Small intestine (tissue), 7 donors: ENCODE measurements at regions not wholly inside any gene's neighbourhood (a gene's known extent, or its start where the extent isn't known, plus 50 kb on each side); places are given as distances from the start of the nearest gene placed in this dataset.
"Not testable (repeated sequence)": the region's sequence is repeated elsewhere in the genome, so short reads cannot be mapped to it uniquely, and the experiment has no call there.

ENCODE experiments used
- DNase-seq, 2 donors: peaks; one replicate each; pipeline versions ENCODE4 v3.0.0 to v3.0.0-alpha.2; 2013
- FAIRE-seq: peaks from 2 replicates; lab custom pipeline; 2012; peaks lifted over from hg19 to GRCh38; lab: Jason Lieb, UNC
- H3K27ac ChIP-seq, 3 donors: one replicate each; pipeline ENCODE4 v1.5.1; 2013; ENCODE audit warnings: low read length in 2 of 3, mild to moderate bottlenecking in 2 of 3, control low read depth in 1 of 3, inconsistent platforms in 1 of 3, low read depth in 1 of 3, moderate library complexity in 1 of 3
- H3K27me3 ChIP-seq, 3 donors: one replicate each; pipeline ENCODE4 v1.6.1; 2013; ENCODE audit warnings: low read length in 3 of 3, inconsistent platforms in 1 of 3; ENCODE audit not compliant: control insufficient read depth in 3 of 3, insufficient read depth in 3 of 3
- H3K36me3 ChIP-seq, 3 donors: one replicate each; pipeline ENCODE4 v1.6.1; 2013; ENCODE audit warnings: low read length in 3 of 3, inconsistent platforms in 1 of 3, low read depth in 1 of 3, mild to moderate bottlenecking in 1 of 3, moderate library complexity in 1 of 3; ENCODE audit not compliant: control insufficient read depth in 3 of 3, insufficient read depth in 2 of 3
- H3K4me1 ChIP-seq, 3 donors: one replicate each; pipeline ENCODE4 v1.6.1; 2013; ENCODE audit warnings: low read length in 2 of 3, inconsistent platforms in 1 of 3, low read depth in 1 of 3, mild to moderate bottlenecking in 1 of 3, moderate library complexity in 1 of 3; ENCODE audit not compliant: control insufficient read depth in 3 of 3, insufficient read depth in 2 of 3
- H3K4me3 ChIP-seq, 3 donors: one replicate each; pipeline ENCODE4 v1.5.1; 2013; ENCODE audit warnings: low read length in 3 of 3, control low read depth in 1 of 3, inconsistent platforms in 1 of 3, low read depth in 1 of 3, mild to moderate bottlenecking in 1 of 3, moderate library complexity in 1 of 3
- H3K9me3 ChIP-seq, 2 donors: one replicate each; pipeline ENCODE4 v1.6.1; 2013; ENCODE audit warnings: low read depth in 1 of 2, low read length in 1 of 2; ENCODE audit not compliant: control insufficient read depth in 2 of 2, insufficient read depth in 1 of 2
- WGBS, 3 donors: extraction: QIAGEN DNeasy Blood & Tissue Kit; methylation state at CpG; one replicate each; pipeline ENCODE4 v1.1.7; 2013; 5-methylcytosine and 5-hydroxymethylcytosine counted together
- donor health status: healthy with polysubstance abuse.
- donor health status: control.
- donor health status: control.
- donor health status: Bipolar disorder and iron deficiency.
- donor health status: healthy.

DNA sequence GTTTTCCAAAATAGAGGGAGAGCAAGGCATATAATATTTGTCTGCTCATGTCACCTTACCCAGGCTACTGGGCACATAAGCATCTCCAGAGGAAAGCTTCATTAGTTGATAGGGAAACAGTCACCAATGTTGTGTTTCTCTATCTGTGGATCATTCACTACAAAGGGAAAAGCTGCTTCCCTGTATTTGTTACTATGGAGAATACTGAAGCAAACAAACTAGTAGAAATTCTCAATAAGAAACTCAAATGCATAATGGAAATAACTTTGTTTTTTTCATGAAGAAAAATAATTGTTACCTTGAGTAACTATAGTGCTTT is 138.2 kb downstream of the PCSK1 start:
- Histone ChIP-seq H3K27ac (no peak overlapping the region), H3K4me1 (no peaks in the 10 kb centered on the region), H3K27me3 (no peaks in the 10 kb centered on the region), H3K9me3 (no peaks in the 10 kb centered on the region), H3K4me3 (no peak overlapping the region), H3K36me3 (no peaks in the 10 kb centered on the region)
- DNase-seq (no peak), FAIRE-seq (no peak)

DNA sequence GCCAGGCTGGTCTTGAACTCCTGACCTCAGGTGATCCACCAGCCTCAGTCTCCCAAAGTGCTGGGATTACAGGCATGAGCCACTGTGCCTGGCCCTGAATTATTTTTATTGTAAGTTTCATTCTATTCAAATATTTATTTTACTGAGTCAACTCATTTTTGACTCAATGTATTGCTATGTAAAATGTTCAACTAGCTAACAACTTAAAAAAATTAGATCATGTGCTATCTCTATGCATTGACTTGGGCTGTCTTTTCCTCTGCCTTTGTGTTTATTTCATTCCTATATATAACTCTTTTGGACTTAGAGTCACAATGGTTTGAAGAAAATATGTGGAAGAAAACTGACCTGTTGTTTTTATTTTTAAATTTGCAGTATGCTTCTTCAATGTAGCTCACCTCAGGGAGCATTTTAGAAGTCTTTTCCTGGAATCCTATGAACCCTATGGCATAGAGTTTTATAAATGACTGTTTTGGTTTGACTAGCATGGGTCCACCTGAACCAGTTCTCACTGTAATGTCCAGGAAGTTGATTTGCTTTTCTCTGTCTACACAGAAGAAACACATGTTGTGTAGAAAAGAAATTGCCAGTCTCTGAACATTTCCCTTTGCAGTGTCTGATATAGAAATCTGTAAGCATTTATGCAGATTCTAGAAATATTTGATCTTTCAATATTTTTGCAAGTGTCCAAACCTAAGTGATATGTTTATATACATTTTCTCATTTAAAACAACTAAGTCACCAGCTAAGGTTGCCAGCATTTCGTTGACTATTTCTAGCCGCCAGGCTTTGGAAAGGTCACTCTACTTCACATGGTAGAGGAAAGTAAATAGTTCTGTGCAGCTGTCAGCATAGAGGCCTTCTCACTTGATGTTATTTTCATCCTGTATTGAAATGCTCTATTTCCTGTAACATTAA is 138.8 kb downstream of the PCSK1 start:
- H3K27me3 ChIP-seq: no peaks in the 10 kb centered on the region
- no peak for DNase-seq
- no peak for FAIRE-seq
- H3K27ac ChIP-seq: no peak overlapping the region
- H3K9me3 ChIP-seq: no peaks in the 10 kb centered on the region
- WGBS, 3 donors: 65 to 80% (median 78%) methylated on average over 2 of the region's 2 CpGs
- H3K36me3 ChIP-seq: no peaks in the 10 kb centered on the region
- H3K4me3 ChIP-seq: no peak overlapping the region
- H3K4me1 ChIP-seq: no peaks in the 10 kb centered on the region

DNA sequence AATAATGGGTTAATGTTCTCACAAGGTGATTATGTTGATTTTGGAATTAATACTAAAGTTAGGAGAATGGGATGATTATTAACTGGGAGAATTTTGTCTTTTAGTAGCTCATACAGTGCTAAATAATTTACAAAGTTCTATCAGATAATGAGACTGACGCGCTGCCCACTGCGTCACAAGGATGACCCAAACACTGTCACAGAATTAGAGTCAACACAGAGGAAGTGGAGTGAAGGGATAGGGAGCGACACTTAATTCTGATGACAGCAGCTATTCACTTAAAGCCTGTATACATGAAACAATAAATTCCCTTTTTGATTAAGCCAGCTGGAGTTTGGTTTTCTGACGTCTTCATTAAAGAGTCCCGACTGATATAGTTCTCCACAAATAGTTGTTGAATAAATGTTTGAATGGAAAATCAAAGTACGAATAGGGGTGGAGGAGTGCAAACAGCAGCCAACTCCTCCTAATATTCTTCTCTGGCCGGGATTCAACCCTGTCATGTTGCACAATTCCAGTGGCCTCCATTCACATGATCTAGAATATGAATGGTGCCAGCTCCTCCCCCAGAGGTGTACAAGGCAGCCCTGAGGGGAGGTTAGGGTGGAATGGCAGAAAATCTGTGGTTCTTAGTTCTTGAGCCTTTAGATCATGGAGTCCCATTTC is 140.3 kb downstream of the PCSK1 start:
- DNase-seq (no peak), FAIRE-seq (no peak)
- H3K27me3 ChIP-seq: no peaks in the 10 kb centered on the region
- no peaks in the 10 kb centered on the region for H3K9me3 ChIP-seq
- H3K36me3 ChIP-seq: no peaks in the 10 kb centered on the region
- no peak overlapping the region for H3K4me3 ChIP-seq
- no peak overlapping the region for H3K27ac ChIP-seq
- H3K4me1 ChIP-seq: no peaks in the 10 kb centered on the region
- 85 to 88% (median 87%) methylated on average over 8 of the region's 8 CpGs for WGBS, 3 donors

DNA sequence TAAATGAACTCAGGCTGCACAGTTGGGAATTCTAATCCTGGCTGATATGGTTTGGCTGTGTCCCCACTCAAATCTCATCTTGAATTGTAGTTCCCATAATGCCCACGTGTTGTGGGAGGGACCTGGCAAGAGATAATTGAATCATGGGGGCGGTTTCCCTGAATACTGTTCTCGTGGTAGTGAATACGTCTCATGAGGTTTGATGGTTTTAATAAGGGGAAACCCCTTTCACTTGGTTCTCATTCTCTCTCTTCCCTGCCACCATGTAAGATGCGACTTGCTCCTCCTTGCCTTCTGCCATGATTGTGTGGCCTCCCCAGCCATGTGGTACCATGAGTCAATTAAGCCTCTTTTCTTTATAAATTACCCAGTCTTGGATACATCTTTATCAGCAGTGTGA is 143.8 kb downstream of the PCSK1 start:
- not testable (repeated sequence) for H3K9me3 ChIP-seq, H3K27me3 ChIP-seq, FAIRE-seq, H3K27ac ChIP-seq, H3K4me3 ChIP-seq, DNase-seq, H3K36me3 ChIP-seq, H3K4me1 ChIP-seq
- 65 to 86% (median 73%) methylated on average over 5 of the region's 5 CpGs for WGBS, 3 donors

DNA sequence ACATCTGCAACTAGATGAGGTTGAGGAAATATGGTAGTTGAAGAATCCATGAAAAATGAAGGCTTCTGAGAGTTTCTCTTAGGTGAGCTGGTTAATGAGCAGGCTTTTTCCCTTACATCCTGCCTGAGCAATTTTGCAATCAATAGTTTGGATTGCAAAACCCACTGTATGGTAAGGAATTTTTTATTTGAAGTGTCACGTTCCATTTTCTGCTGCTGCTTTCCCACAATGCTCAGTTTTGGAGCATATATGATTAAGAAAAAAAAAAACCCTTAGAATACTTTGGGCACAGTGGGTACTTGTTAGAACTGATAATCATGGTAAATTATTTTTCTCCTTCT is 144.2 kb downstream of the PCSK1 start:
- 84 to 96% (median 85%) methylated on average over 1 of the region's 1 CpG for WGBS, 3 donors
- no peak overlapping the region for H3K27ac ChIP-seq
- H3K36me3 ChIP-seq: no peaks in the 10 kb centered on the region
- H3K27me3 ChIP-seq: no peaks in the 10 kb centered on the region
- DNase-seq (no peak), FAIRE-seq (no peak)
- H3K4me3 ChIP-seq: no peak overlapping the region
- H3K9me3 ChIP-seq: no peaks in the 10 kb centered on the region
- peaks cover 0 to 4% (median 2%) of the 10 kb centered on the region in 3 donors for H3K4me1 ChIP-seq

DNA sequence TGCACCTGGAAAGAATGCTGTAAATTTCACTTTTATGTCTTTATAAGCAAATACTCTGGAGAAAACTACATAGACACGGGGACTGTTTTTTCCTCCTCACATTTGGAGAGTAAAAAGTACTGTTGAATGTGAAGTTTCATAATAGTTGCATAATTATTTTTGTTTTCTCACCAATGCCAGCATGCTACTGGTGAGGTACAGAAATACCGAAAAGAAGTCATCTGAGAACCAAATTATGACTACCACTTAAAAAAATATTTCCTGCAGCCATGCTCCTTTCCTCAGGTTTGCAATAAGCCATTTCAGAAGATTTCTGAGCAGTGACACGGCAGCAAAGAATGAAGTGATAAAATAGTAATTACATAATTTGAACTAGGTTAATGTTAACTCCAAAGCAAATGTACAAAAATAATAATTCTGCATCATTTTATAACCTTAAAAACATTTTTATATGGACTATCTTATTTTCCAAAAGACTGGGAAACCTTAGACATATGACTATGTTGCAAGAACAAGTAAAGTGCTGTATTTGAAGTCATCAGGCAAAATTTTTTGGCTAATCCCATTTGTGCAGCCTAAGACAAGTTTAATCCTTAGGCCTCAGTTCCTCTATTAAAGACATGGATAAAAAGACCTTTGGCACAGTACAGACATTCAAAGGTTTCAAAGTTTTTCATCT is 144.7 kb downstream of the PCSK1 start:
- WGBS, 3 donors: 77 to 91% (median 86%) methylated on average over 3 of the region's 3 CpGs
- no peaks in the 10 kb centered on the region for H3K27me3 ChIP-seq

DNA sequence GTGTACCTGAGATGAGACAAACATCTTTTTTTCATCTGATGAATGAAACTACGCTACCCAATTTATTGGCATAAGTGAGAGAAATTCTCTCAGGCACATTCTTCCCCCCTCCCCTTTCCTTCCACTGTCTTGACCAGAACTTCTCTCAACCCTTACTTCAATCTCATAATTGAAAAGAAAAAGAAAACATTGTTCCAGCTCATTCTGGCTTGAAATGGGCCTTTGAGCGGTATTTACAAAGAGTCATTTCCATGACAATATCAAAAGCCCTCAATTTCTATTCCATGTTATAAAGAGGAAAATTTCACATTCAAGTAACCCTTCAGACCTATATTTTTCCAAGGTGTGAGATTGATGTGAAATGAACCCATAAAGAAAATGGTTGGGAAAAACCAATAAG is 145.9 kb downstream of the PCSK1 start:
- 95 to 98% (median 97%) methylated on average over 2 of the region's 2 CpGs for WGBS, 3 donors
- peaks cover 0 to 4% (median 2%) of the 10 kb centered on the region in 3 donors for H3K4me1 ChIP-seq
- DNase-seq (no peak), FAIRE-seq (no peak)
- H3K4me3 ChIP-seq: no peak overlapping the region
- H3K27ac ChIP-seq: no peak overlapping the region
- no peaks in the 10 kb centered on the region for H3K36me3 ChIP-seq
- no peaks in the 10 kb centered on the region for H3K9me3 ChIP-seq
- no peaks in the 10 kb centered on the region for H3K27me3 ChIP-seq

More for the DNA sequence above, 144.7 kb downstream of the PCSK1 start:
- Histone ChIP-seq H3K4me1 (peaks cover 0 to 4% (median 2%) of the 10 kb centered on the region in 3 donors), H3K36me3 (no peaks in the 10 kb centered on the region), H3K9me3 (no peaks in the 10 kb centered on the region), H3K4me3 (no peak overlapping the region), H3K27ac (no peak overlapping the region)
- FAIRE-seq: no peak
- no peak for DNase-seq

DNA sequence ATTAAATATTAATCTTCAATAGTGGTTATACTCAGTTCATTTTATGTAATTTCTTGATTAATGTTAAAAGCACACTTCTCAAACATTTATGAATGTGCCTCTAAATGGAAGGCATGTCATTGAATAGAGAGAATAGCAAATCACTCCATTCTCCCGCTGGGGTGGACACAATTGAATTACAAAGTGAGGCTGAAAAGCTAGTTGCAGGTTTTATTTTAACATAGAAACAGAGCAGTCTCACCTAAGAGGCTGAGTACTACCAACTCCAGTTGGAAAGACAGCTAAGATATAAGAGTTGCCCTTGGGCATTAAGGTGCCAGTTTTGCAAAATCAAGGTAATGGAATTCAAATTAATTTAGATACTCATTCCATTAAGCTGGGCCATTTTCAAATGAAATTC is 147.2 kb downstream of the PCSK1 start:
- H3K27me3 ChIP-seq: no peaks in the 10 kb centered on the region
- FAIRE-seq: no peak
- H3K4me1 ChIP-seq: peaks cover 0 to 4% (median 2%) of the 10 kb centered on the region in 3 donors
- no peak overlapping the region for H3K27ac ChIP-seq
- 80 to 97% (median 97%) methylated on average over 1 of the region's 1 CpG for WGBS, 3 donors
- no peak overlapping the region for H3K4me3 ChIP-seq
- no peaks in the 10 kb centered on the region for H3K9me3 ChIP-seq
- DNase-seq: no peak
- no peaks in the 10 kb centered on the region for H3K36me3 ChIP-seq
